Stimulated activated CD8-positive, alpha-beta memory T cell treated with anti-CD3 and anti-CD28 coated beads, Interleukin-4, amount 100 ng/mL, for 48 hours (primary cell): ENCODE measurements at regions not wholly inside any gene's neighbourhood (a gene's known extent, or its start where the extent isn't known, plus 50 kb on each side); places are given as distances from the start of the nearest gene placed in this dataset.

Source experiments
- DNase-seq: peaks from one replicate; pipeline ENCODE4 v3.0.0-alpha.2; 2020

GRCh38 chr12:92340003-92340402 lies 194.4 kb upstream of the BTG1 start:
- DNase-seq = no peak

DNA sequence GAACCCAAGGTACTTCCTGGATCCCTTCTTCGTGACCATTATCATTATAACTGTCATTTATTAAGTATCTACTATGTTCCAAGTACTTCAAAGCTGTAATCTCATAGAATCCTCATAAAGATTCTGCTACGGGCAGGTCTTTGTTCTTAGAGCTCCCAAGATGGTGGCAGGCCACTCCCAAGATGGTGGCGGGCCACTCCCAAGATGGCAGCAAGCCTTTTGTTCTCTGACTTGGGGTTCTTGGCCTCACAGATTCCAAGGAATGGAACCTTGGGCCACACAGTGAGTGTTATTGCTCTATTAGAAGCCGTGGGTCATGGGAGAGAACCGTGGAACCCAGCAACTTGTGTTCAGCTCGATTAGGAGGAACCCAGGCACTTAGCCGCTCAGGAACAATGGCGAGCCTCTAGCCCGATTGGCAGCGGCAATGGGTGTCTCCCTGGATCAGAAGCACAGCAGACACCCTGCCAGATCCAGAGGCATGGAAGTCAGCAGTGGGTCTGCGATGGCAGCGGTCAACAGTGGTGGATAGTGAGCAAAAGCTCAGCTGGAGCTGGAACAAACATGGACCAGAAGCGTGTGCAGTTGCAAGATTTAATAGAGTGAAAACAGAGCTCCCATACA lies 193.7 kb upstream of the BTG1 start:
- no peak for DNase-seq

DNA sequence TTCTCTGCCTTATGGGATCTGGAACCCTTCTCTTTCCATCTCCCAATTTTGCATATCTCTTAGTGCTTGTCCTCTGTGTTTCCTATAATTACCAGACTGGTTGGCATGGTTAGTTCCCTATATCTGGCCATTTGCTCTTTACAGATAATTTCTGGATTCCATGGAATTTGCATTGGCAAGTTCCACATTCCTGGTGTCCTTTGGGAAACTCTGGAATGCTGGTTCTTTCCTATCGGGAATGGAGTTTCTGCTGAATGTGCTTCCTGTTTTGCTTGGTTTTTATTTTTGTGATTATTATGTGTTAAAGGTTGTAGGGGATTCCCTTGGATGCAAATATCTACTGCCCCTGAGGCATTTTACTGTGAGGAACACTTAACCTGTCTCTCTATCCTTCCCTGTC lies 193.0 kb upstream of the BTG1 start:
- no peak for DNase-seq

DNA sequence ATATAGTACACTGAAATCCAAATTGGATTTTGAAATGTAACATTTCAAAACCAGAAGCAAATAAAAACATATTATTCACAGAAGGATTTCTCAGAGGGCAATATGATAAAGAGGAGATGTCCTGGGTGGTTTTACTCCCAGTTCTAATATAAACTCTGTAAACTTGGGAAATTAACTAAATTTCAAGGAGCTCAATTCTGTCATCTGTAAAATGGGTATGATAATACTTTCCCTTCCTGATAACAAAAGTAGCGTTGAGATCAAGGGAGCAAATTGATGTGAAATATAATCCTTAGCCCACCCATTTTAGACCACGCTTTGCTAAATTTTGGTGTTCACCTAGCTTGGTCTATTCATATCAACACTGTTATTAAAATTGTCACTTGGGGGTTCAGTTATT lies 192.5 kb upstream of the BTG1 start:
- no peak for DNase-seq

- DNase-seq = no peak
These were observed 191.5 kb upstream of the BTG1 start for GRCh38 chr12:92337128-92337527.

DNA sequence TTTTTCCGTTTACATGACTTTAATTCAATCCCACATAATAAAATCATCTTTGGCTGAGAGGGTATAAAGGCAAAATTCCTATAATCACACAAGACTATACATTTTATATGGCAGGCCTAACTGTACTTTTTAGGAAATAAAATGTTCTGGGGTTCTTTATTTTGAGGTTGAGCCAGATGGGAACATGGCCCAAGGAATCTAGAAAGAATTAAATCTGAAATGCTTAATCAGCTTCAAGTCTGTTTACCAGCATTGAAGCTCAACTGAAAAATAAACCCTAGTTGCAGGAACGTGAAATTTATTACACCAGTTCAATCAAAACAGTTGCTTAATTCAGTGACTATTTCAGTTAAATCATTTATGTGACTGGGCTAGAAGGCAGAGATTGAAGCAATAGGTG lies 191.0 kb upstream of the BTG1 start:
- no peak for DNase-seq

- DNase-seq = no peak
These were observed 190.2 kb upstream of the BTG1 start for GRCh38 chr12:92335831-92336230.

DNA sequence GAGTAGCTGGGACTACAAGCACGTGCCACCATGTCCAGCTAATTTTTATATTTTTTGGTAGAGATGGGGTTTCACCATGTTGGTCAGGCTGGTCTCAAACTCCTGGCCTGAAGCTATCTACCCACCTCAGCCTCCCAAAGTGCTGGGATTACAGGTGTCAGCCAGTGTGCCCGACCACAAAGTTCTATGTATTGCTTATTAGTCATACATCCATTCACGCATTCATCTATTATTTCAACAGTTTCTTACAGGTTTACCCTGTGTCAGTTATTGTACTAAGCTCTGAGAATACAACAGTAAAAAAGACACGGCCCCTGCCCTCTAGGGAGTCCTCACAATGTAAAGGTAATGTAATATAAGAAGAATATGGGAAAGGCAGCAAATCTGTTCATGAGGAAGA lies 188.9 kb upstream of the BTG1 start:
- no peak for DNase-seq

DNA sequence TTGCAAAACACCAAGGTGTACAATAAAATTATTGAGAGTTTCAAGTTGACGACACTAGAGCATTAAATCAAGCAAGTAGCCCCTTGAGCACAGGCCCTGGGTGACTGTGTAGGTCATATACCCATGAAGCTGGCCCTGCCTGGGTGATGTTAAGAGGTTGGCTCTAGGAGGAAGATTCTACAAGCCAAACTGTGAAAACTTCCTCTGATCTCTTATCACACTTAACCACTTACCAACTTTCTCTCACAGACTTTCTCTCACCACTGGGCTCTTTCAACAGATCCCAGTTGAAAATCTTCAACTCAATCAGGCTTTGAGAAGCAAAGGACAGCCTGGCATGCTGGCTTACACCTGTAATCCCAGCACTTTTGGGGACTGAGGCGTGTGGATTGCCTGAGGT lies 186.9 kb upstream of the BTG1 start:
- DNase-seq = no peak

DNA sequence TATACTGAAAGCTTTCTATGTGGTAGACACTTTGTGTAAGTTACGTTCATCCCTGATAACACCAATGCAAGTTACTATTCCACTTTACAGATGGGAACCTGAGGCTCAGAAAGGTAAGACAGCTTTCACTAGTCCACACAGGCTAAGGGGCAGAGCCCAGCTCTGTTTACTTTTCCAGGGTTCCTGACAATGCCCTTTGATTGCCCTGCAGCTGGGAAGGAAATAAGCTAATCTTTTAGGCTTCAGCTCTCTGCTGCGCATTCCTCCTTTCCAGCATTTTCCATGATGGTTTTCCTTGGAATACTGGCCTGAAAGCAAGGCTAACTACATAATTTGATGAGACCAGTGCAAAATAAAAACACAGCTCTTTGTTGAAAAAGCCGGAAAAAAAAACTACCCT lies 185.7 kb upstream of the BTG1 start:
- no peak for DNase-seq

- DNase-seq = no peak
These were observed 185.0 kb upstream of the BTG1 start for GRCh38 chr12:92330654-92331053.

DNA sequence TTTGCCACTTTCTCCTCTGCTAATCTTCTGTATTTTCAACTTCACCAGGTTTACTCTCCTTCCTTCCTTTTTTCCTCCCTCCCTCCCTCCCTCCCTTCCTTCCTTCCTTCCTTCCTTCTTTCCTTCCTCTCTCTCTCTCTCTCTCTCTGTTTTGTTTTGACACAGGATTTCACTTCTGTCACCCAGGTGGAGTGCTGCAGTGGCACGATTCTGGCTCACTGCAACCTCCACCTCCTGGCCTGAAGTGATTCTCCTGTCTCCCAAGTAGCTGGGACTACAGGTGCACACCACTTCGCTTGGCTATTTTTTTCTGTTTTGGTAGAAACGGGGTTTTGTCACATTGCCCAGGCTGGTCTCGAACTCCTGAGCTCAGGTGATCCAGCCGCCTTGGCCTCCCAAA lies 181.2 kb upstream of the BTG1 start:
- DNase-seq = no peak

- no peak for DNase-seq
These were observed 179.3 kb upstream of the BTG1 start for GRCh38 chr12:92324849-92325500.

DNA sequence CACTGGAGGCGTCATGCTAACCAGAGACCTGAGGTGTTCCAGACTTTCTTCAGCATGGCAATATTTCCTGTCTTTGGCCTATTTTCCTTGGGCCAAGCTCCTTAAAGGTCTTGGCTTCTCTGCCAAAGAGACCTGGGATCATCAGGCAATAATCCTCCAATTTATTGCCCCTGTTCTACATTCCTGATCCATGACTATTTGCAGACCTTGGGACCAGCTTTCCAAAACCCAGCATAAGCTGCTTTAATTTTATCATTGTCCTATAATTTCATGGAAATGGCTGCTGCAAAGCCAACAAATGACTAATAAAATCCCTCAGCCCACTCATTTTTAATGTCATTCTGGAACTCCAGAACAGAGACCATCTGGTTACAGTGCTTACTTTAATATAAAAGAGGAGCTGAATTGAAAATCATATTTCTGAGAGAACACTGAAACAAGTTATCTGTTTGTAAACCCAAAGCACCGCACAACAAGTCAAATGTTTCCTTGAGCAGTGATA lies 166.9 kb upstream of the BTG1 start:
- no peak for DNase-seq

GRCh38 chr12:92304371-92305055 lies 158.9 kb upstream of the BTG1 start:
- DNase-seq = no peak

DNA sequence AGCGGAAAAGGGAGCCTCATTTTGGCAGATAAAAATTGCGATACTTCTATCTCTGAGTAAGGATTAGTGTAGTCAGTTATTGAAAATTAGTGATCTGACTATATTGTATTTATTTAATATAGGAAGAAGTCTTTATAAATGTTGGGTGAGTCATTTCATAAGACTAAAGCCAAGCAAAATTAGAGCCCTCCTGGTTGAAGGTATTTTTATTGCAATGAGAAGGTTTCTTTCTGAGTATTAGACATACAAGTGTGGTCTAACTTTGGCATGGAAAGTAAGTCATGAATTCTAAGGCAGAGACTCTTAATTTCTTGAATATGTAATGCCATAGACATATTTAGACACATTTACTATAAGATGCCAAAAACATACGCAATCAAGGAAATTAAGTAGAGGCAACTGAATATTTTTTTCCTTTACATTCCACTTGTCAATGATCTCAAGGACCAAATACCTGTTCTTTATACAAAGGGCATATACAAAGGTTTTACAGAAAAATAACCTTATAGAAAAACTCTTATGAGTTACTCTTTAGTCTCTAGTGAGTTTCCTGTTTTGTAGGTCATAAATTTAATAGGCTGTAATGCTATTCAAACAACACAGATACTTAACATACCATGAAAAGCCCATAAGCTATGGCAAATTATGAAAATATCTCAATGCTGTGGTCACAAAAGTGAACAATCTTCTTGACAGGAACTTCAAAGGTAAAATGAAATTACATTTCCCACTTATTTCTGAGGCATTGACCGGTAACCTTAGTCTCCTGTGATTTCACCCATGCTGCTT lies 156.6 kb upstream of the BTG1 start:
- no peak for DNase-seq

DNA sequence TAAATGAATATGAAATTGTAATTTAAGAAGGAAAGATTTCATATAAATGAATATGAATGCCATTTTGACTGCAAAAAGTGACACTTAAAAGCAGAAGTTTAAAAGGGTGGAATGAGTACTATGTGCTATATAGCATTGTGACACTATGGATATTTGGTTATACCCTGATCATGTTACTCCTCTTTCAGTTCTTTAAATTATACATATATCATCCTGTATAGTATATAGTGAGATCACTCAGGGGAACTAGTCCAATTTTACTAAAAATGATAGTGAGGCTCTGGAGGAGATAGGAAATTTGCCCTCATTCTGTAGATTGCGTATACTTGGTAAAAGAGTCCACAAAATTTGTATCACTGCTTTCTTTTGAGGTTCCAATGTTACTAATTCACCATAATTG lies 155.7 kb upstream of the BTG1 start:
- no peak for DNase-seq

GRCh38 chr12:92300777-92301176 lies 155.1 kb upstream of the BTG1 start:
- no peak for DNase-seq

DNA sequence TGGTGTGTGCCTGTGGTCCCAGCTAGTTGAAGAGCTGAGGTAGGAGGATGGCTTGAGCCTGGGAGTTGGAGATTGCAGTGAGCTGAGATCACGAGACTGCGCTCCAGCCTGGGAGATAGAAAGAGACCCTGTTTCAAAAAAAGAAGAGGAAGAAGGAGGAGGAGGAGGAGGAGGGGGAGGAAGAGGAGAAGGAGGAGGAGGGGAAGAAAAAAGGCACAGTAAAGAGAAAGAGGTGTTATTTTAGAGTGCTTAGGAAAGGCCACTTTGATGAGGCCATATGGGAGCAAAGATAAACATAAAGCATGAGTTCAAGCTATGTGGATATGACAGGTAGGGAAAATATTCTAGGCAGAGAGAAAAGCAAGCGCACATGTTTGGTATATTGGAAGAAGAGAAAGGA lies 154.1 kb upstream of the BTG1 start:
- no peak for DNase-seq

GRCh38 chr12:92299344-92299743 lies 153.7 kb upstream of the BTG1 start:
- no peak for DNase-seq

- DNase-seq = no peak
These were observed 152.5 kb upstream of the BTG1 start for GRCh38 chr12:92297932-92298696.

GRCh38 chr12:92297405-92297804 lies 151.8 kb upstream of the BTG1 start:
- DNase-seq = no peak

DNA sequence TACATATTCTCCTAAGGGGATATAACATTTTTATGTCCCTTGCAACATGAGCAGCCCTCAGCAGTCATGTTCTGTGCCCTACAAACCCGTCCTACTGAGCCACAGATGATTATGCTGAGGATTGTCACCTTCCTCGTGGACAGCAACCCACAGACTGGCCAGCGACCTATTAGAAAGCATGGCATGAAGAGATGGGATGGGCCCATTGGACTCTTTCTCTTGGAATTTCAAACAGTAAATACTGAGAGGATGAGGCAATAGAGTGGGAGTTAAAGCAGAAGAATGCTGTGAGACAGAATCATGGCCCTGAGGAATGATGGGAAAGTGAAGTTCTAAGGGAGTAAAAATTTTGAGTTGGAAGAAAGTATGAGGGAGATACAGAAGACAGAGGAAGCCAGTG lies 149.9 kb upstream of the BTG1 start:
- no peak for DNase-seq
